GOT3 (cell line): ENCODE measurements at regions not wholly inside any gene's neighbourhood (a gene's known extent, or its start where the extent isn't known, plus 50 kb on each side); places are given as distances from the start of the nearest gene placed in this dataset.

Experiments used
- DNase-seq: peaks from one replicate; lab custom pipeline; 2025; ENCODE audit warnings: mixed read lengths; lab: John Stamatoyannopoulos, UW

GRCh38 chr14:73782623-73783022 lies 68.4 kb upstream of the PNMA1 start:
- no peak for DNase-seq

- no peak for DNase-seq
These were observed 66.7 kb upstream of the PNMA1 start for GRCh38 chr14:73780896-73781295.

- no peak for DNase-seq
These were observed 66.2 kb upstream of the PNMA1 start for GRCh38 chr14:73780391-73780790.

GRCh38 chr14:73778736-73779135 lies 64.6 kb upstream of the PNMA1 start:
- no peak for DNase-seq

- no peak for DNase-seq
These were observed 63.2 kb upstream of the PNMA1 start for GRCh38 chr14:73777420-73777819.

GRCh38 chr14:73776194-73776537 lies 62.0 kb upstream of the PNMA1 start:
- no peak for DNase-seq

GRCh38 chr14:73775339-73776193 lies 61.4 kb upstream of the PNMA1 start:
- DNase-seq, result no peak

GRCh38 chr14:73774671-73775070 lies 60.5 kb upstream of the PNMA1 start:
- DNase-seq, result no peak

GRCh38 chr14:73774241-73774570 lies 60.0 kb upstream of the PNMA1 start:
- no peak for DNase-seq

GRCh38 chr14:73773441-73774240 lies 59.5 kb upstream of the PNMA1 start:
- DNase-seq, result no peak

- DNase-seq, result no peak
These were observed 57.9 kb upstream of the PNMA1 start for GRCh38 chr14:73771848-73772638.

GRCh38 chr14:73770977-73771847 lies 57.0 kb upstream of the PNMA1 start:
- DNase-seq, result no peak

- no peak for DNase-seq
These were observed 53.9 kb upstream of the PNMA1 start for GRCh38 chr14:73768107-73768506.

GRCh38 chr14:73764406-73765280 lies 50.5 kb upstream of the PNMA1 start:
- no peak for DNase-seq
